NCI-H146 (cell line): ENCODE measurements at regions not wholly inside any gene's neighbourhood (a gene's known extent, or its start where the extent isn't known, plus 50 kb on each side); places are given as distances from the start of the nearest gene placed in this dataset.
"Not testable (repeated sequence)": the region's sequence is repeated elsewhere in the genome, so short reads cannot be mapped to it uniquely, and the experiment has no call there.

Experiments
- DNase-seq: peaks from one replicate; lab custom pipeline; 2025; lab: John Stamatoyannopoulos, UW

DNA sequence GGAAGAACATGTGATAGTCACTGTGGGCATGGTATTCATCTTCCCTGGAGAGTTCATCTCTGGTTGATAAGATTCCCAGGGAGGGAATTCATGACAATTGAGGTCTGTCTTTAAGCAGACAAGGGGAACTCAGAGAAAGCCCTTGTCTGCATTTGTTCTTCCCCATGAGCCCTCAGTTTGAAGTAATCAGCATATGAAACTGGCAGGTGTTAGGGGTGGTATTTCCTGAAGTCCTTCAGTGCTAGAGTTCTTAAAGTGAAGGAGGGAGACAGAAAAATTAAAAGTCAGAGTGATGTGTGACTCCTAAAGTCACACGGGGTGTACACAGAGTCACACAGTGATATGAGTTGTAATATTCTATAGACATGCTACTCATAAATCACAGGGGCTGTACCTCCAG lies 60.6 kb upstream of the SYK start:
- DNase-seq, result no peak

- DNase-seq, result no peak
Measured at GRCh38 chr9:90737742-90738141, 63.9 kb upstream of the SYK start.

- DNase-seq, result peak; percentile 67
Measured at GRCh38 chr9:90735952-90736351, 65.7 kb upstream of the SYK start.

GRCh38 chr9:90734631-90735030 lies 67.0 kb upstream of the SYK start:
- DNase-seq, result no peak

DNA sequence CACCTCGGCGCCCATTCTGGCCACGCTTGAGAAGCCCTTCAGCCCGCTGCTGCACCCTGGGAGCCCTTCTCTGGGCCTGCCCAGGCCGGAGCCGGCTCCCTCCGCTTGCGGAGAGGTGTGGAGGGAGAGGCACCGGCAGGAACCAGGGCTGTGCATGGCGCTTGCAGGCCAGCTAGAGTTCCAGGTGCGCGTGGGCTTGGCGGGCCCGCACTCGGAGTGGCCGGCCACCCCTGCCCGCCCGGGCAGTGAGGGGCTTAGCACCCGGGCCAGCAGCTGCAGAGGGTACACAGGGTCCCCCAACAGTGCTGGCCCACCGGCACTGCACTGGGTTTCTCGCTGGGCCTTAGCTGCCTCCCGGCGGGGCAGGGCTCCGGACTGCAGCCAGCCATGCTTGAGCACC lies 72.3 kb upstream of the SYK start:
- no peak for DNase-seq

DNA sequence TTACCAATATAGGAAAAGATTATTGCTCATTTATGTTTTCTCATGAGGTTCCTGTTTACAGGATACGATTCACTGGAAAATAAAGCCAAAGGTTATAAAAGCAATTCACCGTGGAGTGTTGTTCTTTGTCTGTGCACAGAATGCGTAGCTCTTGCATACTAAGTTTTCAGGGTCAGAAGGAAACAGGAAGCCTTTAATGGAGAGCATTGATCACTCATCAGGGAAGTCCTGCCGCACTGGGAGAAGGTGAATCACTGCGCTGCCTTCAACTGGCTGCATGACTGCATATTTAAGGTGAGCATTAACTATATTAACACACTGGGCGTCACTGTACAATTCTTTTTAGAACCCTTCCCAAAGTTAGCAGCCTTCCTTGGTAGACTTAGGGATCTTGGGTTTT lies 74.1 kb upstream of the SYK start:
- DNase-seq, result no peak

DNA sequence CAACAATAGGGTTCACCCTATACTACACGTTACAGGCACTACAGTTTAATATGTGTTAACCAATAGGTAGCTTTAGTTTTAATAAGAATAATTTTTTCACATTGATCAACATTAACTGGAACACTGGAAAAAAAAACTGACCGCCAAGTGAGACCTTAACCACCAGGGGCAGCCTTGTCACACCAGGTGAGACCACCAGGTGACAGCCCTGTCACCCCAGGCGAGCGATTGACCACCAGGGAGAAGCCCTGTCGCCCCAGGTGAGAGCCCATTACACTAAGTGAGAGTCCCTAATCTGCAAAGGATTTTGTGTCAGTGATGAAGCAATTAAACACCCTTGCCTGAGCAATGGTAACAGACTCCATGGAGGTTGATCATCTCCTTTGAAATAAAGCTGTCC lies 75.4 kb upstream of the SYK start:
- DNase-seq, result peak; percentile 84

DNA sequence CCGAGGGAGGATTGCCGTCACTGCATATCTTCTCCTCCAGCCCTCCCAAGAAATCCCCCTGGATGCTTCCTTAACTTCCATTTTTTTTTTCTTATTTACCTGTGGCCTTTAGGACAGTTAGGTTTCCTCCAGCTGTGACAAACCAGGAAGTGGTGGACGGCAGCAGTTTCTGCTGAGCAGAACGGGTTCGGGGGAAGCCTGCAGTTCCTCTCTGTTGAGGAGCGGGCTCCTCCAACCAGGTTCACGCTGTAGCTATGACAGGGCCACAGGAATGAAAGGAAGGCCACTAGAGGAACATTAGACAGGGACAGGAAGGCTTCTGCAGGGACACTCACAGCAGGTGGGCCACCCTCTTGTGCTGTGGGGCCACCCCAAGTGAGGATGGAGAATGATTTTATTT lies 76.7 kb upstream of the SYK start:
- no peak for DNase-seq

GRCh38 chr9:90724112-90724511 lies 77.5 kb upstream of the SYK start:
- DNase-seq, result no peak

GRCh38 chr9:90722071-90722470 lies 79.4 kb upstream of the DIRAS2 start:
- DNase-seq, result no peak

- peak; percentile 73 for DNase-seq
Measured at GRCh38 chr9:90720621-90721265, 78.1 kb upstream of the DIRAS2 start.

- no peak for DNase-seq
Measured at GRCh38 chr9:90706230-90706629, 63.6 kb upstream of the DIRAS2 start.

DNA sequence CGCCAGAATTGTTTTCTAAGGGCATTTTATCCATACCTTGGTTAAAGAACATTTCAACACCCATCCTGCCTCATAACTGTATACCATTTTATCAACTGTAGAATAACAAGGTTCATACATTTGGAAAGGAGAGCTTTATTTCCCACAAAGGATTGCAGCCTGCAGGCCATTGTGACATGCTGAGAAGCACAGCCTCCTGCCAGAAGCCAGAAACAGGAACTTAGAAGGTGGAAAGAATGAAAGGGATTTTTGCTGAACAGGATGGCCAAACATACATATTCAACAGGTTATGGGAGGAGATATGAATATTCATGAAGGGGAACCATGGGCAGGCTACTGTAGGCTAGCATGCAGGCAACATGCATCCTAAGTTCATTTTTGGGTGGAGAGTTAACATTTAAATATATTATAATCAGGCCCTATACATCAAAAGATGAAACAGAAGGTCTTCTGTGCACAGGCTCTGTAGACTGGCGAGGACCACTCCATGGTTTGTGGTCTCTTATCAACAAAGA lies 59.9 kb upstream of the DIRAS2 start:
- DNase-seq, result no peak

DNA sequence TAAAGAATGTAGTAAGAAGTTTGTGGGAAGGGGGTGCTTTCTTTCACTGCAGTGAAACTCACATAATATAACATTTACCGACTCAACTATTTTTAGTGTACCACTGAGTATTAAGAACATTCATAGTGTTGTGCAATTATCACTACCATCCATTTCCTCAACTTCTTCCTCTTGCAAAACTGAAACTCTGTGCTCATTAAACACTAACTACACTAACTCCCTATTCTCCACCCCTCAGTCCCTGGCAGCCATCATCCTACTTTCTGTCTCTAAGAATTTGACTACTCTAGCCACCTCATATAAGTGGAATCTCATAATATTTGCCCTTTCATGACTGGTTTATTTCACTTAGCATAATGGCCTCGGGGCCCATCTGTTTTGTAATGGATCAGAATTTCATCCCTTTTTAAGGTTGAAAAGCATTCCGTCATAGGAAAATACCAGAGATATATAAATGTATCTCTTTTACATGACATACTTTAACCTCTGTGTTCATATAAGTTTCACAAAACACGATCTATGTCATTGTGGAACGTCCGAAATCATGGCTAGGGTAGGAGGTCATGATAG lies 56.3 kb upstream of the DIRAS2 start:
- DNase-seq, result no peak

DNA sequence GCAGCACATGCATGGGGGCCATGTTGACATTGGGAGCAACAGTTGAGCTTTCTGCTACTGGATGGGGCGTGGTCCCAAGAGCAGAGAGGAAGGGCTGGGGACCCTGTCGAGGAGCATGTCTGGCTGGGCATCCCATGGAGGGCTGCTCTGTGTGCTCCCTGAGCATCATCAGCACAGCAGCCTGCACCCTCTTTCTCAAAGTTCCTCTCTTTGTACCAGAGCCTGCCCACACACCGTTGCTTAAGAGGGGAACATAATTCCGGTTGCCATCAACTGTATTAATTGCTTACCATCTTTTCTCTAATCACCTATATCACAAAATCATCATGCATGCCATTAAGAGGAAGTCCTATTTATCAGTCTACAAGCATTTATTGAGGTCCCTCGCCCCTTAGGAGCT lies 55.2 kb upstream of the DIRAS2 start:
- no peak for DNase-seq

- DNase-seq, result not testable (repeated sequence)
Measured at GRCh38 chr9:90694187-90694586, 51.6 kb upstream of the DIRAS2 start.
